ENCODE measurements at regions not wholly inside any gene's neighbourhood (a gene's known extent, or its start where the extent isn't known, plus 50 kb on each side); places are given as distances from the start of the nearest gene placed in this dataset.

- TF ChIP-seq NFIC (IDR thresholded peaks at IDR 0.05) (no peak), REST (IDR thresholded peaks at IDR 0.05; ENCODE audit: low read depth) (no peak), YY1 (IDR thresholded peaks at IDR 0.05; ENCODE audit: low read depth) (no peak), TAF1 (IDR thresholded peaks at IDR 0.05; ENCODE audit: low read depth) (no peak), TEAD4 (IDR thresholded peaks at IDR 0.05) (no peak), CREB1 (IDR thresholded peaks at IDR 0.05; ENCODE audit: low read depth) (no peak), FOXM1 (IDR thresholded peaks at IDR 0.05; ENCODE audit: borderline replicate concordance, low read depth) (no peak), MAX (IDR thresholded peaks at IDR 0.05) (no peak)
These were observed 723.6 kb downstream of the INHBA start for GRCh38 chr7:40979296-40979695.

- no peak for TF ChIP-seq RAD21 (IDR thresholded peaks at IDR 0.05; ENCODE audit: low read depth)
- no peak for TF ChIP-seq REST (IDR thresholded peaks at IDR 0.05; ENCODE audit: low read depth)
- TF ChIP-seq USF1 (IDR thresholded peaks at IDR 0.05): no peak
- no peak for TF ChIP-seq CEBPB (IDR thresholded peaks at IDR 0.05)
- TF ChIP-seq EGR1 (IDR thresholded peaks at IDR 0.05): no peak
- TF ChIP-seq TAF1 (IDR thresholded peaks at IDR 0.05; ENCODE audit: low read depth): no peak
- TF ChIP-seq CREB1 (IDR thresholded peaks at IDR 0.05; ENCODE audit: low read depth): no peak
- no peak for TF ChIP-seq TCF12 (IDR thresholded peaks at IDR 0.05; ENCODE audit: low read depth)
- no peak for TF ChIP-seq MAX (IDR thresholded peaks at IDR 0.05)
- TF ChIP-seq TEAD4 (IDR thresholded peaks at IDR 0.05): no peak
These were observed 724.8 kb downstream of the INHBA start for GRCh38 chr7:40978047-40978446.

- TF ChIP-seq ZBTB7A (IDR thresholded peaks at IDR 0.05; ENCODE audit: low read depth) (no peak), EP300 (IDR thresholded peaks at IDR 0.05; ENCODE audit: borderline replicate concordance) (no peak), CREB1 (IDR thresholded peaks at IDR 0.05; ENCODE audit: low read depth) (no peak), TCF12 (IDR thresholded peaks at IDR 0.05; ENCODE audit: low read depth) (no peak)
These were observed 725.4 kb downstream of the INHBA start for GRCh38 chr7:40977533-40977932.

- TF ChIP-seq EP300 (IDR thresholded peaks at IDR 0.05; ENCODE audit: borderline replicate concordance) (no peak), EGR1 (IDR thresholded peaks at IDR 0.05) (no peak), NFIC (IDR thresholded peaks at IDR 0.05) (no peak), MAX (IDR thresholded peaks at IDR 0.05) (no peak)
These were observed 730.5 kb downstream of the INHBA start for GRCh38 chr7:40972426-40972825.

- no peak for TF ChIP-seq EP300 (IDR thresholded peaks at IDR 0.05; ENCODE audit: borderline replicate concordance)
- TF ChIP-seq REST (IDR thresholded peaks at IDR 0.05; ENCODE audit: low read depth): no peak
- no peak for TF ChIP-seq YY1 (IDR thresholded peaks at IDR 0.05; ENCODE audit: low read depth)
- no peak for TF ChIP-seq USF1 (IDR thresholded peaks at IDR 0.05)
- TF ChIP-seq EGR1 (IDR thresholded peaks at IDR 0.05): no peak
- TF ChIP-seq MAX (IDR thresholded peaks at IDR 0.05): no peak
- no peak for TF ChIP-seq ZBTB7A (IDR thresholded peaks at IDR 0.05; ENCODE audit: low read depth)
- no peak for TF ChIP-seq CREB1 (IDR thresholded peaks at IDR 0.05; ENCODE audit: low read depth)
- TF ChIP-seq TEAD4 (IDR thresholded peaks at IDR 0.05): no peak
- no peak for TF ChIP-seq RAD21 (IDR thresholded peaks at IDR 0.05; ENCODE audit: low read depth)
- no peak for TF ChIP-seq FOXM1 (IDR thresholded peaks at IDR 0.05; ENCODE audit: borderline replicate concordance, low read depth)
- TF ChIP-seq CEBPB (IDR thresholded peaks at IDR 0.05): no peak
- no peak for TF ChIP-seq NFIC (IDR thresholded peaks at IDR 0.05)
- TF ChIP-seq TAF1 (IDR thresholded peaks at IDR 0.05; ENCODE audit: low read depth): no peak
- no peak for TF ChIP-seq TCF12 (IDR thresholded peaks at IDR 0.05; ENCODE audit: low read depth)
These were observed 733.2 kb downstream of the INHBA start for GRCh38 chr7:40969641-40970040.

All from Ishikawa (cell line).